Panc1 (cell line): ENCODE measurements at regions not wholly inside any gene's neighbourhood (a gene's known extent, or its start where the extent isn't known, plus 50 kb on each side); places are given as distances from the start of the nearest gene placed in this dataset.

ENCODE experiments used
- POLR2AphosphoS5 ChIP-seq: IDR thresholded peaks from 2 replicates; pipeline ENCODE4 v1.6.1; 2012; ENCODE audit warnings: mild to moderate bottlenecking, low read depth, low read length, moderate library complexity
- TCF7L2 ChIP-seq: IDR thresholded peaks from 2 replicates; pipeline ENCODE4 v1.6.1; 2011; ENCODE audit warnings: mild to moderate bottlenecking, low read depth, low read length, inconsistent platforms
- TF ChIP-seq, protein P1 (sequence below): fragments of 450-650 bp; IDR thresholded peaks from 2 replicates; pipeline ENCODE4 v1.5.1; 2017; ENCODE audit warnings: mild to moderate bottlenecking

DNA sequence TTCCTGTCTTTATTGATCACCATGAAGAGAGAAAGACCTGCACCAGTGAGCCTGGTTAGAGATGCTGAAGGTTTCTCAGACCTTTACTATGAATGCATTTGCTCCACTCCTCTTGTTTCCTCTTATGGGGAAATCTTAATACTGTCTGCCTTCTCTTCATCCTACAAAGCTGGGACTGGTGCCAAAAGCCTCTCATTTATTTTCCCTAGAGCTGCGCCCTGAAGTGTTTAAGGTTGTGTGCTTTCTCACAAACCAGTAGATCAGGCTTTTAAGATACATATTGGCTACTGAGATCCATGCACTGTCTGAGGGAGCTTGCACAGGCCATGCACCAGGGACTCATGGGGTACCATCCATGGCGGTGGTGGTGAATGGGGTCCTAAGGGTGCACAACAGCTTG is 286.1 kb upstream of the PMFBP1 start:
- TF ChIP-seq, protein P1, sequence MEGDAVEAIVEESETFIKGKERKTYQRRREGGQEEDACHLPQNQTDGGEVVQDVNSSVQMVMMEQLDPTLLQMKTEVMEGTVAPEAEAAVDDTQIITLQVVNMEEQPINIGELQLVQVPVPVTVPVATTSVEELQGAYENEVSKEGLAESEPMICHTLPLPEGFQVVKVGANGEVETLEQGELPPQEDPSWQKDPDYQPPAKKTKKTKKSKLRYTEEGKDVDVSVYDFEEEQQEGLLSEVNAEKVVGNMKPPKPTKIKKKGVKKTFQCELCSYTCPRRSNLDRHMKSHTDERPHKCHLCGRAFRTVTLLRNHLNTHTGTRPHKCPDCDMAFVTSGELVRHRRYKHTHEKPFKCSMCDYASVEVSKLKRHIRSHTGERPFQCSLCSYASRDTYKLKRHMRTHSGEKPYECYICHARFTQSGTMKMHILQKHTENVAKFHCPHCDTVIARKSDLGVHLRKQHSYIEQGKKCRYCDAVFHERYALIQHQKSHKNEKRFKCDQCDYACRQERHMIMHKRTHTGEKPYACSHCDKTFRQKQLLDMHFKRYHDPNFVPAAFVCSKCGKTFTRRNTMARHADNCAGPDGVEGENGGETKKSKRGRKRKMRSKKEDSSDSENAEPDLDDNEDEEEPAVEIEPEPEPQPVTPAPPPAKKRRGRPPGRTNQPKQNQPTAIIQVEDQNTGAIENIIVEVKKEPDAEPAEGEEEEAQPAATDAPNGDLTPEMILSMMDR, result no peak
- TF ChIP-seq POLR2AphosphoS5 (no peak), TCF7L2 (no peak)
